ENCODE measurements at regions not wholly inside any gene's neighbourhood (a gene's known extent, or its start where the extent isn't known, plus 50 kb on each side); places are given as distances from the start of the nearest gene placed in this dataset.

GRCh38 chr14:97196336-97196735, 399.2 kb downstream of the VRK1 start:
- Histone ChIP-seq H3K27me3 (ENCODE audit: control insufficient read depth in 3 of 3, insufficient read depth in 3 of 3, low read length in 2 of 3) (no peaks in the 10 kb centered on the region), H3K9ac (ENCODE audit: insufficient read depth in 1 of 2, low read length in 2 of 2) (no peak overlapping the region), H3K4me1 (ENCODE audit: control insufficient read depth in 5 of 5, insufficient read depth in 5 of 5, low read length in 5 of 5) (no peaks in the 10 kb centered on the region), H3K36me3 (ENCODE audit: control insufficient read depth in 4 of 4, insufficient read depth in 4 of 4, low read length in 4 of 4) (no peaks in the 10 kb centered on the region), H3K9me3 (ENCODE audit: control insufficient read depth in 4 of 4, insufficient read depth in 3 of 4, low read length in 3 of 4) (peaks cover 0 to 3% (median under 1%) of the 10 kb centered on the region in 4 donors), H3K4me3 (no peak overlapping the region), H3K27ac (ENCODE audit: low read depth in 1 of 2, low read length in 1 of 2) (no peak overlapping the region)
- no peak for DNase-seq
- no peak for TF ChIP-seq CTCF (IDR thresholded peaks at IDR 0.05; ENCODE audit: control extremely low read depth, extremely low read depth)
- ATAC-seq (ENCODE audit: insufficient read depth, low FRiP score) = no peak
- WGBS, 2 donors = 91 to 92% methylated on average over 4 of the region's 4 CpGs

- Histone ChIP-seq H3K4me1 (ENCODE audit: control insufficient read depth in 5 of 5, insufficient read depth in 5 of 5, low read length in 5 of 5) (no peaks in the 10 kb centered on the region), H3K27me3 (ENCODE audit: control insufficient read depth in 3 of 3, insufficient read depth in 3 of 3, low read length in 2 of 3) (no peaks in the 10 kb centered on the region), H3K4me3 (no peak overlapping the region), H3K36me3 (ENCODE audit: control insufficient read depth in 4 of 4, insufficient read depth in 4 of 4, low read length in 4 of 4) (no peaks in the 10 kb centered on the region), H3K9me3 (ENCODE audit: control insufficient read depth in 4 of 4, insufficient read depth in 3 of 4, low read length in 3 of 4) (peaks cover 0 to 3% (median under 1%) of the 10 kb centered on the region in 4 donors), H3K27ac (ENCODE audit: low read depth in 1 of 2, low read length in 1 of 2) (no peak overlapping the region), H3K9ac (ENCODE audit: insufficient read depth in 1 of 2, low read length in 2 of 2) (no peak overlapping the region)
- no peak for DNase-seq
- ATAC-seq (ENCODE audit: insufficient read depth, low FRiP score) = no peak
- TF ChIP-seq CTCF (IDR thresholded peaks at IDR 0.05; ENCODE audit: control extremely low read depth, extremely low read depth) = no peak
Observed at GRCh38 chr14:97198813-97199212, 401.6 kb downstream of the VRK1 start.

DNA sequence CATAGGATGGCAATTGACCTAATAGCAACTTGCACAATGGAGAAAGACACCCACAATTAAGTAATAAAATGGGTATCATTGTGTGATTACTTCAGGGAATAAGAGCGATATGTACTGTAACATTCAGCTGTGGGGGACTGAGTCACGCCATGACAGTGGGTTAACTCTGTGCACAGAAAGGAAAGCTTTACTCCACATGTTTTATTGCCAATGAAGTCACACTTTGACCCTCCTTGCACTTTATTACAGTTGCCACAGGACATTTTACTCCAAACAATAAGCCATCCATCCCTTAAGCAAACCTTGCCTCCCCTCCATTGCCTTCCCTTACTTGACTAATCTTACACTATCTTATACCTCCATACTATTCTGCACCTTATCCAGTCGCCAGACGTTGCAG, 403.1 kb downstream of the VRK1 start:
- H3K9ac ChIP-seq (ENCODE audit: insufficient read depth in 1 of 2, low read length in 2 of 2) = no peak overlapping the region
- ATAC-seq (ENCODE audit: insufficient read depth, low FRiP score) = no peak
- WGBS, 2 donors = 86 to 87% methylated on average over 4 of the region's 4 CpGs
- H3K4me3 ChIP-seq = no peak overlapping the region
- TF ChIP-seq CTCF (IDR thresholded peaks at IDR 0.05; ENCODE audit: control extremely low read depth, extremely low read depth) = no peak
- H3K9me3 ChIP-seq (ENCODE audit: control insufficient read depth in 4 of 4, insufficient read depth in 3 of 4, low read length in 3 of 4) = peaks cover 0 to 3% (median under 1%) of the 10 kb centered on the region in 4 donors
- no peaks in the 10 kb centered on the region for H3K36me3 ChIP-seq (ENCODE audit: control insufficient read depth in 4 of 4, insufficient read depth in 4 of 4, low read length in 4 of 4)
- no peak overlapping the region for H3K27ac ChIP-seq (ENCODE audit: low read depth in 1 of 2, low read length in 1 of 2)
- DNase-seq = no peak
- H3K27me3 ChIP-seq (ENCODE audit: control insufficient read depth in 3 of 3, insufficient read depth in 3 of 3, low read length in 2 of 3) = no peaks in the 10 kb centered on the region
- no peaks in the 10 kb centered on the region for H3K4me1 ChIP-seq (ENCODE audit: control insufficient read depth in 5 of 5, insufficient read depth in 5 of 5, low read length in 5 of 5)

DNA sequence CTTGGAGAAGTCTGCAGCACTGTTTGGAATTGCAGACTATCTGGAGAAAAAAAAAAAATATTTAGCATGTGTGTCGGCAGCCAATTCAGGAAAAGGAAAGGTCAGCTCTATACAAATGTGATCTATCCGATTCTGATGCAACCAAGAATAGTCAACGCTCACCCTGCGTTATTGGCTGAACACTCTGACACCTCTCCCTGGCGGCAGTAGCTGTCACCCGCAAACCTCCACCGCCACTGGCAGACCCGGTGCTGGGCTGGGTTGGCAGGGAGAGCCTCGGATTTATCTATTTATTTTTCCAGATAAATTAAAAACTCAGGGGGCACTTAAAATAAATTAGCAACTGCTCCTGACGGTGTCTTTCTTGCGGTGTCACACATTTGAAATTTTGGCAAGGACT, 409.7 kb downstream of the VRK1 start:
- 74 to 84% methylated on average over 11 of the region's 11 CpGs for WGBS, 2 donors
- Histone ChIP-seq H3K4me1 (ENCODE audit: control insufficient read depth in 5 of 5, insufficient read depth in 5 of 5, low read length in 5 of 5) (no peaks in the 10 kb centered on the region), H3K4me3 (no peak overlapping the region), H3K9me3 (ENCODE audit: control insufficient read depth in 4 of 4, insufficient read depth in 3 of 4, low read length in 3 of 4) (peaks cover 0 to 1% (median 0%) of the 10 kb centered on the region in 4 donors), H3K27ac (ENCODE audit: low read depth in 1 of 2, low read length in 1 of 2) (no peak overlapping the region), H3K9ac (ENCODE audit: insufficient read depth in 1 of 2, low read length in 2 of 2) (no peak overlapping the region), H3K27me3 (ENCODE audit: control insufficient read depth in 3 of 3, insufficient read depth in 3 of 3, low read length in 2 of 3) (no peaks in the 10 kb centered on the region), H3K36me3 (ENCODE audit: control insufficient read depth in 4 of 4, insufficient read depth in 4 of 4, low read length in 4 of 4) (no peaks in the 10 kb centered on the region)
- no peak for TF ChIP-seq CTCF (IDR thresholded peaks at IDR 0.05; ENCODE audit: control extremely low read depth, extremely low read depth)
- ATAC-seq (ENCODE audit: insufficient read depth, low FRiP score) (no peak), DNase-seq (no peak)

Measured in lung (tissue), 11 donors.